Panc1 (cell line): ENCODE measurements at regions not wholly inside any gene's neighbourhood (a gene's known extent, or its start where the extent isn't known, plus 50 kb on each side); places are given as distances from the start of the nearest gene placed in this dataset.

Experiments
- ATAC-seq: fragments of 200-7000 bp; cut with Tn5 transposase; 2 replicates; pipeline ENCODE4 v1.9.1; 2020; ENCODE audit warnings: mild to moderate bottlenecking, moderate library complexity
- BruUV-seq: library from RNA; stranded (reverse); fragments of 400-500 nt; replicated peaks from 2 replicates; lab custom pipeline; 2021; lab: Mats Ljungman, UMichigan
- CTCF ChIA-PET: fragments of 300-600 bp; sonication (Branson Sonifier 250); formaldehyde crosslinking; loops from one replicate; lab custom pipeline; 2022; ENCODE audit warnings: antibody characterized with exemption; lab: Charles Lee
- POLR2A ChIA-PET: fragments of 300-600 bp; sonication (Branson Sonifier 250); formaldehyde crosslinking; loops from one replicate; lab custom pipeline; 2022; ENCODE audit warnings: antibody characterized with exemption; lab: Charles Lee
- DNase-seq: peaks from one replicate; pipeline ENCODE4 v3.0.0-alpha.2; 2010; ENCODE audit warnings: low read depth, low spot score
- H3K27ac ChIP-seq: 2 replicates; pipeline ENCODE4 v1.5.1; 2011; ENCODE audit warnings: mild to moderate bottlenecking, low read length, inconsistent platforms
- H3K27me3 ChIP-seq: fragments of 200-500 bp; sonication (Bioruptor generic); 2 replicates; pipeline ENCODE4 v1.6.0; 2014; ENCODE audit warnings: low read length, inconsistent platforms; ENCODE audit not compliant: control insufficient read depth, insufficient read depth
- H3K36me3 ChIP-seq: fragments of 200-500 bp; sonication (Bioruptor generic); 2 replicates; pipeline ENCODE4 v1.5.1; 2014; ENCODE audit warnings: inconsistent platforms, mild to moderate bottlenecking, low read length, moderate library complexity; ENCODE audit not compliant: control insufficient read depth, insufficient read depth
- H3K4me1 ChIP-seq: 2 replicates; pipeline ENCODE4 v1.5.1; 2011; ENCODE audit warnings: inconsistent platforms, mild to moderate bottlenecking, low read length, moderate library complexity; ENCODE audit not compliant: control insufficient read depth, insufficient read depth
- H3K4me3 ChIP-seq, 2 experiments: 2 replicates each; pipeline ENCODE4 v1.5.1; 2011 to 2012; ENCODE audit warnings: low read depth in 2 of 2, low read length in 2 of 2, mild to moderate bottlenecking in 2 of 2, inconsistent platforms in 1 of 2, moderate library complexity in 1 of 2
- H3K9me3 ChIP-seq: fragments of 200-500 bp; sonication (Bioruptor generic); 2 replicates; pipeline ENCODE4 v1.5.1; 2014; ENCODE audit warnings: low read depth, mild to moderate bottlenecking, inconsistent platforms, low read length, moderate library complexity; ENCODE audit not compliant: control insufficient read depth, insufficient read depth
- CTCF ChIP-seq: fragments of 450-650 bp; IDR thresholded peaks from 2 replicates; pipeline ENCODE4 v1.5.1; 2017; ENCODE audit warnings: mild to moderate bottlenecking
- POLR2AphosphoS5 ChIP-seq: IDR thresholded peaks from 2 replicates; pipeline ENCODE4 v1.6.1; 2012; ENCODE audit warnings: mild to moderate bottlenecking, low read depth, low read length, moderate library complexity
- REST ChIP-seq, 2 experiments: IDR thresholded peaks; 2 replicates each; pipeline ENCODE4 v1.6.1; 2011 to 2012; ENCODE audit warnings: low read depth in 2 of 2, control low read depth in 1 of 2, low read length in 1 of 2, mild to moderate bottlenecking in 1 of 2, moderate library complexity in 1 of 2; ENCODE audit not compliant: insufficient read depth in 1 of 2
- SIN3A ChIP-seq: IDR thresholded peaks from 2 replicates; pipeline ENCODE4 v1.6.1; 2012; ENCODE audit warnings: low read depth, mild to moderate bottlenecking, low read length, moderate library complexity, borderline replicate concordance; ENCODE audit not compliant: insufficient read depth
- TCF7L2 ChIP-seq: IDR thresholded peaks from 2 replicates; pipeline ENCODE4 v1.6.1; 2011; ENCODE audit warnings: mild to moderate bottlenecking, low read depth, low read length, inconsistent platforms
- in situ Hi-C: cut with HindIII; loops from 2 replicates; pipeline ENCODE4 v1.10.0; 2016; ENCODE audit warnings: low sequenced_read_pairs, low pct_unique_long_range_greater_than_20kb
- intact Hi-C: fragments of 100-400 bp; cut with micrococcal nuclease; formaldehyde crosslinking; loops from one replicate; pipeline ENCODE4 v1.10.0; 2022; ENCODE audit not compliant: unreplicated experiment

DNA sequence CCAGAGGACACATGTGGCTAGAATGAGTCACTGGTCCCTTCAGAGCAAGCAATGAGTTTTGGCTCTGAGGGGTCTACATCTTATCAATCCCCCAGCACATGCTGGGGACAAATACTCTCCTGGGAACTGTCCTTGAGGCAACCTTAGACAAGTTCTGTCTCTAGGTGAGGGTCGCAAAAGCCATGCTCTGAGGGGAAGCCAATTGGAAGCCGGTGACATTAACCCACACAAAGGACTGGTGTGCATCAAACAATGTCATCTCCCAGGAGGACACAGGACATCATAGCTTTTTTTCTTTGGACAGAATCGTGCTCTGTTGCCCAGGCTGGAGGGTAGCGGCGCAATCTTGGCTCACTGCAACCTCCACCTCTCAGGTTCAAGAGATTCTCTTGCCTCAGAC, 111.6 kb upstream of the ZNF722 start:
- POLR2A ChIA-PET, result no interaction called here
- in situ Hi-C loops, result no loop called here
- no peak overlapping the region for H3K4me3 ChIP-seq

DNA sequence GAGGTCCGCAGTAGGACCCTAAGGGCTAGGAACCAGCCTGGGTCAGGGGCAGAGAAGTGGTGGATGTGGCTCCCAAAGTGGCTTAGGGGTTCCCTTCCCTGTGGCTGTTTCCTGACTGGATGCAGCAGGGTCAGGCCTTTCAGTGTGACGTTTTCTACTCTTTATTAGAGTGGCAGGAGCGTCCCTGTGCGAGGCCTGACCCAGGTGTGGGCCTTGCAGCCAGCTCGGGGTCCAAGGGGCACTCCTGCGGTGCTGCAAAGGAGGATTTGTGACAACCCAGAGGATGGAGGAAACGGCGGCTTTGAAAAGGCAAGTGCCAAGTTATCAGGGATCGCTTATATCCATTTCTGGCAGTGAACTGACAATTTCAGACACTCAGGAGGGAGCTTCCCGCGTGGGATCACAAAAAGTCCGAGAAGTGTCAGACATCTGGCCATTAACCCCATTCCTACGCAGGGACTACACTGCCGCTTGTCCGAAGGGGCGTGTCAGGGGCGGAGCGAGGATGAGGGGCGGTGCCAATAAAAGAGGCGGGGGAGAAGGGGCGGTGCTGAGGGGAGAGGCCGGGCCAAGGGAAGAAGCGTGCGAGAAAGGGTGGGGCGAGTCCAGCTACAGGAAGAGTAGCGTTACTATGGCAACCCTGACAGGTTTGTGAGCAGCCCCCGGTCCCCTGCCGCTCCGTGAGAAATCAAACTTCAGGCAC, 98.8 kb upstream of the ZNF722 start:
- in situ Hi-C loops, result no loop called here
- CTCF ChIA-PET, result no interaction called here
- POLR2A ChIA-PET, result interaction anchor here (0.5 kb wide), 1 partner anchor 26 kb away, joined by 11 read pairs; no protein-coding TSS in a partner anchor
- intact Hi-C loops, result no loop called here
- no peaks in the 10 kb centered on the region for H3K36me3 ChIP-seq
- no peak overlapping the region for H3K27ac ChIP-seq
- no peaks in the 10 kb centered on the region for H3K27me3 ChIP-seq
- peak overlapping the region; percentile 77 to 83 for H3K4me3 ChIP-seq
- TF ChIP-seq SIN3A (peak; percentile 64; the same call in 1 of the 2 replicates), TCF7L2 (no peak)
- ATAC-seq (peak; percentile 89), DNase-seq (no peak)
- BruUV-seq, result no TSS peak
- peaks cover 3% of the 10 kb centered on the region; the same call in 1 of the 2 replicates for H3K9me3 ChIP-seq
- no peaks in the 10 kb centered on the region for H3K4me1 ChIP-seq

More for the DNA sequence above, 111.6 kb upstream of the ZNF722 start:
- ATAC-seq (no peak), DNase-seq (no peak)
- H3K9me3 ChIP-seq, result 0 out of 2 replicates have a peak, but pooled peaks cover under 1% of the 10 kb centered on the region
- H3K4me1 ChIP-seq, result no peaks in the 10 kb centered on the region
- no peak overlapping the region for H3K27ac ChIP-seq
- no TSS peak for BruUV-seq
- CTCF ChIA-PET, result no interaction called here
- no peaks in the 10 kb centered on the region for H3K27me3 ChIP-seq
- intact Hi-C loops, result no loop called here
- no peaks in the 10 kb centered on the region for H3K36me3 ChIP-seq
- TF ChIP-seq SIN3A, result no peak
- no peak for TF ChIP-seq TCF7L2
- TF ChIP-seq POLR2AphosphoS5, result no peak
- no peak for TF ChIP-seq REST (IDR thresholded peaks at IDR 0.05; ENCODE audit: insufficient read depth in 1 of 2, low read depth in 2 of 2, low read length in 1 of 2)
- no peak for TF ChIP-seq CTCF
